Astrocyte (in vitro differentiated cells and primary cell): ENCODE measurements at regions not wholly inside any gene's neighbourhood (a gene's known extent, or its start where the extent isn't known, plus 50 kb on each side); places are given as distances from the start of the nearest gene placed in this dataset.

ENCODE experiments used
- DNase-seq: peaks from one replicate; pipeline ENCODE4 v3.0.0-alpha.2; 2010; ENCODE audit warnings: low read depth
- FAIRE-seq: peaks from 2 replicates; lab custom pipeline; 2011; peaks lifted over from hg19 to GRCh38; lab: Jason Lieb, UNC
- H2AFZ ChIP-seq: 2 replicates; pipeline ENCODE4 v1.6.0; 2012; ENCODE audit warnings: low read depth, low read length, inconsistent platforms
- H3K27ac ChIP-seq: 2 replicates; pipeline ENCODE4 v1.5.1; 2011; ENCODE audit warnings: low read depth, low read length, inconsistent platforms
- H3K27me3 ChIP-seq: 2 replicates; pipeline ENCODE4 v1.6.0; 2011; ENCODE audit warnings: low read length, inconsistent platforms; ENCODE audit not compliant: insufficient read depth
- H3K36me3 ChIP-seq: 2 replicates; pipeline ENCODE4 v1.5.1; 2011; ENCODE audit warnings: low read length, inconsistent platforms; ENCODE audit not compliant: insufficient read depth
- H3K4me1 ChIP-seq: 2 replicates; pipeline ENCODE4 v1.5.1; 2011; ENCODE audit warnings: low read length, inconsistent platforms; ENCODE audit not compliant: insufficient read depth
- H3K4me2 ChIP-seq: 2 replicates; pipeline ENCODE4 v1.6.0; 2012; ENCODE audit warnings: low read length, inconsistent platforms
- H3K4me3 ChIP-seq: 2 replicates; pipeline ENCODE4 v1.5.1; 2011; ENCODE audit warnings: low read depth, mild to moderate bottlenecking, low read length, inconsistent platforms; ENCODE audit not compliant: insufficient read depth
- H3K79me2 ChIP-seq: 2 replicates; pipeline ENCODE4 v1.6.0; 2012; ENCODE audit warnings: mild to moderate bottlenecking, low read length, inconsistent platforms; ENCODE audit not compliant: insufficient read depth
- H3K9ac ChIP-seq: 2 replicates; pipeline ENCODE4 v1.6.0; 2012; ENCODE audit warnings: mild to moderate bottlenecking, low read length, inconsistent platforms
- H3K9me3 ChIP-seq: 2 replicates; pipeline ENCODE4 v1.5.1; 2012; ENCODE audit warnings: low read depth, mild to moderate bottlenecking, low read length, inconsistent platforms; ENCODE audit not compliant: insufficient read depth
- H4K20me1 ChIP-seq: 2 replicates; pipeline ENCODE4 v1.6.0; 2012; ENCODE audit warnings: low read length, inconsistent platforms; ENCODE audit not compliant: insufficient read depth
- H3K27ac Mint-ChIP-seq: one replicate; pipeline ENCODE4 v1.8.0; 2021; ENCODE audit warnings: mild to moderate bottlenecking, mixed read lengths; ENCODE audit not compliant: unreplicated experiment
- H3K27me3 Mint-ChIP-seq: one replicate; pipeline ENCODE4 v1.8.0; 2021; ENCODE audit warnings: low read depth, mixed read lengths; ENCODE audit not compliant: unreplicated experiment
- H3K36me3 Mint-ChIP-seq: one replicate; pipeline ENCODE4 v1.8.0; 2021; ENCODE audit warnings: low read depth, mixed read lengths; ENCODE audit not compliant: unreplicated experiment
- H3K4me1 Mint-ChIP-seq: one replicate; pipeline ENCODE4 v1.8.0; 2021; ENCODE audit warnings: low read depth, mixed read lengths; ENCODE audit not compliant: unreplicated experiment
- H3K4me3 Mint-ChIP-seq: one replicate; pipeline ENCODE4 v1.8.0; 2021; ENCODE audit warnings: mild to moderate bottlenecking, moderate library complexity, mixed read lengths; ENCODE audit not compliant: unreplicated experiment
- H3K9me3 Mint-ChIP-seq: one replicate; pipeline ENCODE4 v1.8.0; 2021; ENCODE audit warnings: mild to moderate bottlenecking, mixed read lengths; ENCODE audit not compliant: unreplicated experiment
- EZH2 ChIP-seq: IDR thresholded peaks from 2 replicates; pipeline ENCODE4 v1.6.1; 2012; ENCODE audit warnings: mild to moderate bottlenecking, low read length, inconsistent platforms; ENCODE audit not compliant: insufficient read depth
- TF ChIP-seq, protein P1 (sequence below): IDR thresholded peaks from 2 replicates; pipeline ENCODE4 v1.5.1; 2011; ENCODE audit warnings: low read depth, mild to moderate bottlenecking, inconsistent platforms, low read length, moderate library complexity; ENCODE audit not compliant: insufficient read depth

DNA sequence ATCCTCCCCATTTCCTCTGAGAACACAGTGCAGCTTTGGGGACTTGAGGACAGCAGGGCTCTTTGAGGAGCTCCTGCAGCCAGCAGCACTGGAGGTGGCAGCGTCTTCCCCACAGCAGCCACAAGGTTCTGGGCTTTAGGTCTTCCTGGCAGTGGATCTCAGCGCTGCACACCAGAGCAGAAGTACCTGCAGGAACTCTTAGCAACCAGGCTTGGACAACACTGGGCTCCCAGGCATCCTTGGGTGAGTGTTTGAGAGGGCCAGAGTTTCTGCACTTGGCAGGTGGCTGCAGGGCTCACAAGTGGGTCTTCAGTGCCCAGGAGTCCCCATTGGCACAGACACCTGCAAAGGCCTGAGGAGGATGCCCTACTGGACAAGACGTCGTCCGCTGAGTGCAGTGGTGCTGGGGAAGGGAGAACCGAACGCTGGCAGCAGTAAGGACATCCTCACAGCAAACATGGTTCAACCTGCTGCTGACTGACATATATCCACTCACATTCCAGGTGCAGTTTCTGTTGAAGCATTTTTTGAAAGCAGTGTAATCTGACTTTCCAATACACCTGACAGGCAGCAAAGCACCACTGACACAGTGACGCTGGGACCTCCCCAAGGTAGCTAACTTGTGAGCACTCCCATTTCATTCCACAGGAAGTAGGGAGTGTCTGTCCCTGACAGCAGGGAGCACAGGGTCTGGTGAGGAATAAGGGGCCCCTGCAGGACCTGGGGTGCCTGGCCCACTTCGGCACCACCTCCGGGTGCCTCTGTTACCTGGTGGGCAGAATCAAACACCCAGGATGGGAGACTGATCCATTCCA lies 149.9 kb upstream of the COPS8 start:
- peaks cover 2% of the 10 kb centered on the region for H3K4me1 Mint-ChIP-seq
- H3K4me3 Mint-ChIP-seq: no peak overlapping the region
- H3K4me3 ChIP-seq: no peak overlapping the region
- no peaks in the 10 kb centered on the region for H3K9me3 ChIP-seq
- peaks cover 2% of the 10 kb centered on the region for H3K36me3 Mint-ChIP-seq
- FAIRE-seq: no peak
- H4K20me1 ChIP-seq: no peaks in the 10 kb centered on the region
- no peaks in the 10 kb centered on the region for H3K4me1 ChIP-seq
- H3K9ac ChIP-seq: no peak overlapping the region
- no peak overlapping the region for H2AFZ ChIP-seq
- H3K27me3 Mint-ChIP-seq: peaks cover 35% of the 10 kb centered on the region
- H3K27ac ChIP-seq: no peak overlapping the region
- H3K79me2 ChIP-seq: no peaks in the 10 kb centered on the region
- peaks cover 3% of the 10 kb centered on the region for H3K27me3 ChIP-seq
- H3K9me3 Mint-ChIP-seq: peaks cover 7% of the 10 kb centered on the region
- no peak for DNase-seq
- H3K36me3 ChIP-seq: no peaks in the 10 kb centered on the region
- TF ChIP-seq, protein P1, sequence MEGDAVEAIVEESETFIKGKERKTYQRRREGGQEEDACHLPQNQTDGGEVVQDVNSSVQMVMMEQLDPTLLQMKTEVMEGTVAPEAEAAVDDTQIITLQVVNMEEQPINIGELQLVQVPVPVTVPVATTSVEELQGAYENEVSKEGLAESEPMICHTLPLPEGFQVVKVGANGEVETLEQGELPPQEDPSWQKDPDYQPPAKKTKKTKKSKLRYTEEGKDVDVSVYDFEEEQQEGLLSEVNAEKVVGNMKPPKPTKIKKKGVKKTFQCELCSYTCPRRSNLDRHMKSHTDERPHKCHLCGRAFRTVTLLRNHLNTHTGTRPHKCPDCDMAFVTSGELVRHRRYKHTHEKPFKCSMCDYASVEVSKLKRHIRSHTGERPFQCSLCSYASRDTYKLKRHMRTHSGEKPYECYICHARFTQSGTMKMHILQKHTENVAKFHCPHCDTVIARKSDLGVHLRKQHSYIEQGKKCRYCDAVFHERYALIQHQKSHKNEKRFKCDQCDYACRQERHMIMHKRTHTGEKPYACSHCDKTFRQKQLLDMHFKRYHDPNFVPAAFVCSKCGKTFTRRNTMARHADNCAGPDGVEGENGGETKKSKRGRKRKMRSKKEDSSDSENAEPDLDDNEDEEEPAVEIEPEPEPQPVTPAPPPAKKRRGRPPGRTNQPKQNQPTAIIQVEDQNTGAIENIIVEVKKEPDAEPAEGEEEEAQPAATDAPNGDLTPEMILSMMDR: no peak
- TF ChIP-seq EZH2: no peak
- H3K27ac Mint-ChIP-seq: no peak overlapping the region
- H3K4me2 ChIP-seq: no peak overlapping the region

DNA sequence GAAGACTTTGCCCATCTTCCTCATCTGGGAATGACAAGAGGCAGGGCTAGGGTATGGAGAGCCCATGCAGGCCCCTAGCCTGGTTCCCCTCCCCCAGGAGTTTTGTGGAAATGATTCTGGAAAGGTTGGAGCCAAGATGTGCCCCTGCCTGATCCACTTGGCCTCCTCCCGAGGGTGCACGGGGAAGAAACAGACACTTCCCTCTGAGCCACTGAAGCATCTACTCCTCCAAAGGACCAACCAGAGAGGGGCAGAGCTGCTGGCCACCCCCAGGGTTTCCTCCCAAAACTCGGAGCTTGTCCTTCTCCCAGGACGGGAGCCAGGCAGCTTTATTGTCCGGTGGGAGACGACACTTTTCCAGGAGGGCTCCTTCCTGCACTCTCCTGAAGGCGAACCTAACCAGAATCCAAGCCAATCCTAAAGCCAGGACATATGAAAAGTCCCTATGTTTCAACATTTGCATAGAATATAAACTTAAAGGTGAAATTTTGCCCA lies 149.2 kb upstream of the COPS8 start:
- peaks cover 5% of the 10 kb centered on the region for H3K4me1 Mint-ChIP-seq
- Histone ChIP-seq H2AFZ (no peak overlapping the region), H4K20me1 (no peaks in the 10 kb centered on the region), H3K36me3 (no peaks in the 10 kb centered on the region), H3K27ac (no peak overlapping the region), H3K9me3 (no peaks in the 10 kb centered on the region), H3K9ac (no peak overlapping the region), H3K27me3 (peaks cover 3% of the 10 kb centered on the region), H3K4me3 (no peak overlapping the region), H3K4me2 (no peak overlapping the region), H3K4me1 (no peaks in the 10 kb centered on the region), H3K79me2 (no peaks in the 10 kb centered on the region)
- DNase-seq (no peak), FAIRE-seq (no peak)
- peaks cover 38% of the 10 kb centered on the region for H3K27me3 Mint-ChIP-seq
- no peak for TF ChIP-seq EZH2
- TF ChIP-seq, protein P1: no peak
- no peak overlapping the region for H3K4me3 Mint-ChIP-seq
- H3K9me3 Mint-ChIP-seq: peaks cover 5% of the 10 kb centered on the region
- H3K27ac Mint-ChIP-seq: no peak overlapping the region
- H3K36me3 Mint-ChIP-seq: peaks cover 2% of the 10 kb centered on the region

DNA sequence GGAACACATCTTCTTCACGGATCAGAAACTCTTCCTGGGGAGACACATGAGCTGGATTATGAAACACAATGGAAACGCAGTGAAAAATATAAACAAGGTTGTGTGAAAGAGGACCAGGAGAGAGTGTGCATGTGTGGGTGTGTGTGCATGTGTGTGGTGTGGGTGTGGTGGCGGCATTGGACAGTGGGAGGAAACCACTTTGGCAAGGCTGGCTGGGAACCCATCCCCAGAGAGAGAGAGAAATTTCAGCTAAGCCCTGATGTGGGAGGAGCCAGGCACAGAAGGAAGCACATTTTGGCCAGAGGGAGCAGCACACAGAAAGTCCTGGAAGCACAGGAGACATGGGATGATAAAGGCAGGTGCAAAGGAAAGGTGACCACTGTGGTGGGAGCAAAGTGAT lies 147.6 kb upstream of the COPS8 start:
- no peak overlapping the region for H3K9ac ChIP-seq
- H3K79me2 ChIP-seq: no peaks in the 10 kb centered on the region
- DNase-seq (no peak), FAIRE-seq (no peak)
- H3K4me2 ChIP-seq: no peak overlapping the region
- no peak overlapping the region for H3K4me3 ChIP-seq
- Mint-ChIP-seq H3K27me3 (peaks cover 27% of the 10 kb centered on the region), H3K4me1 (peaks cover 5% of the 10 kb centered on the region), H3K36me3 (peaks cover 2% of the 10 kb centered on the region), H3K9me3 (no peaks in the 10 kb centered on the region), H3K27ac (no peak overlapping the region), H3K4me3 (no peak overlapping the region)
- TF ChIP-seq, protein P1: no peak
- no peak for TF ChIP-seq EZH2
- no peak overlapping the region for H3K27ac ChIP-seq
- no peak overlapping the region for H2AFZ ChIP-seq
- no peaks in the 10 kb centered on the region for H3K36me3 ChIP-seq
- no peaks in the 10 kb centered on the region for H3K4me1 ChIP-seq
- H4K20me1 ChIP-seq: no peaks in the 10 kb centered on the region
- H3K27me3 ChIP-seq: peaks cover 3% of the 10 kb centered on the region
- H3K9me3 ChIP-seq: no peaks in the 10 kb centered on the region
